Activated CD8-positive, alpha-beta memory T cell treated with anti-CD3 and anti-CD28 coated beads, Interleukin-2, amount 50 U/mL, for 1 hour (primary cell): ENCODE measurements at regions not wholly inside any gene's neighbourhood (a gene's known extent, or its start where the extent isn't known, plus 50 kb on each side); places are given as distances from the start of the nearest gene placed in this dataset.
"Not testable (repeated sequence)": the region's sequence is repeated elsewhere in the genome, so short reads cannot be mapped to it uniquely, and the experiment has no call there.

Experiments used
- DNase-seq: peaks from one replicate; pipeline ENCODE4 v3.0.0-alpha.2; 2020; ENCODE audit errors: extremely low read depth

- peak; percentile 4 for DNase-seq
Measured at GRCh38 chr18:57881818-57882413, 78.8 kb upstream of the ATP8B1 start.

GRCh38 chr18:57879924-57880323, 76.8 kb upstream of the ATP8B1 start:
- DNase-seq: not testable (repeated sequence)

GRCh38 chr18:57869221-57869620, 66.1 kb upstream of the ATP8B1 start:
- no peak for DNase-seq

- no peak for DNase-seq
Measured at GRCh38 chr18:57866355-57866754, 63.2 kb upstream of the ATP8B1 start.

GRCh38 chr18:57864615-57865121, 61.6 kb upstream of the ATP8B1 start:
- DNase-seq: no peak

- no peak for DNase-seq
Measured at GRCh38 chr18:57863706-57864105, 60.6 kb upstream of the ATP8B1 start.

- no peak for DNase-seq
Measured at GRCh38 chr18:57859314-57859713, 56.2 kb upstream of the ATP8B1 start.

- no peak for DNase-seq
Measured at GRCh38 chr18:57856557-57857280, 53.6 kb upstream of the ATP8B1 start.

GRCh38 chr18:57856128-57856527, 53.0 kb upstream of the ATP8B1 start:
- DNase-seq: no peak

- no peak for DNase-seq
Measured at GRCh38 chr18:57855551-57855950, 52.4 kb upstream of the ATP8B1 start.

- DNase-seq: no peak
Measured at GRCh38 chr18:57854726-57855125, 51.6 kb upstream of the ATP8B1 start.

GRCh38 chr18:57853864-57854263, 50.7 kb upstream of the ATP8B1 start:
- DNase-seq: no peak

GRCh38 chr18:57853133-57853532, 50.0 kb upstream of the ATP8B1 start:
- DNase-seq: no peak
